SU-DHL-6 (cell line): ENCODE measurements at regions not wholly inside any gene's neighbourhood (a gene's known extent, or its start where the extent isn't known, plus 50 kb on each side); places are given as distances from the start of the nearest gene placed in this dataset.

Source experiments
- CTCF ChIP-seq: fragments of 200-600 bp; sonication (generic); IDR thresholded peaks from one replicate; pipeline ENCODE4 v1.5.1; 2017; ENCODE audit warnings: antibody characterized with exemption, mild to moderate bottlenecking, low read length, moderate library complexity; ENCODE audit not compliant: insufficient read depth, poor library complexity, severe bottlenecking
- EZH2phosphoT487 ChIP-seq: fragments of 200-600 bp; sonication (generic), shearing (Covaris generic); conservative IDR thresholded peaks from 2 replicates; pipeline ENCODE4 v1.6.1; 2018; ENCODE audit warnings: mild to moderate bottlenecking, antibody characterized with exemption, low read length, moderate library complexity, mixed read lengths

DNA sequence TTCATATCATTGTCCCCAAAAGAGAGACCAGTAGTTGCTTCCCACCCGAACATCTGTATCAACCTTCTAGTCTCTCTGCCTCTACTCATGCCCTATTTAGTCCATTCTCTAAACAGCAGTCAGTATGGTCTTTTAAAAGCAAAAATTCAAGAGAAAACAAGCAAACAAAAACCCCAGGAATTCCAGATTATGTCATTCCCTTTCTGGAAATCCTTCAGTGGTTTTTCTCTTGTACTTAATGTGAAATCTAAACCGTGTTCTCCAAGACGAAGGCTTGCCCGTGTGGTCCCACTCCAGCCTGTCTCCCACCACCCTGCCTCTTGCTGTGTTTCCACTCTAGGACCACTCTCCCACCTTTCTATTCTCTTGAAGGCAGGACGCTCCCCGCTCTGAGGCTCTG is 90.8 kb downstream of the TMEM30B start:
- TF ChIP-seq CTCF (no peak), EZH2phosphoT487 (no peak)
